HEK293T (cell line): ENCODE measurements at regions not wholly inside any gene's neighbourhood (a gene's known extent, or its start where the extent isn't known, plus 50 kb on each side); places are given as distances from the start of the nearest gene placed in this dataset.

Experiments used
- CTCF ChIA-PET: fragments of 350-600 bp; formaldehyde crosslinking; extraction: SDS; loops from one replicate; lab custom pipeline; 2021; ENCODE audit warnings: antibody characterized with exemption, inconsistent platforms; lab: Yijun Ruan, JAX
- POLR2A ChIA-PET: fragments of 350-600 bp; formaldehyde crosslinking; extraction: SDS; loops from one replicate; lab custom pipeline; 2020; ENCODE audit warnings: antibody characterized with exemption, inconsistent platforms; lab: Yijun Ruan, JAX
- DNase-seq: peaks from one replicate; pipeline ENCODE4 v3.0.0; 2012; ENCODE audit warnings: mixed read lengths; ENCODE audit errors: extremely low spot score
- ARNT ChIP-seq: fragments of 450-650 bp; IDR thresholded peaks from 2 replicates; pipeline ENCODE4 v1.6.1; 2017; ENCODE audit warnings: mild to moderate bottlenecking
- BHLHE40 ChIP-seq: fragments of 450-650 bp; IDR thresholded peaks from 2 replicates; pipeline ENCODE4 v1.6.1; 2016; ENCODE audit warnings: mild to moderate bottlenecking, moderate library complexity, borderline replicate concordance
- CTBP1 ChIP-seq: fragments of 450-650 bp; IDR thresholded peaks from 2 replicates; pipeline ENCODE4 v1.6.1; 2016; ENCODE audit warnings: borderline replicate concordance
- ELF4 ChIP-seq: fragments of 450-650 bp; IDR thresholded peaks from 2 replicates; pipeline ENCODE4 v1.6.1; 2017; ENCODE audit warnings: antibody characterized with exemption
- FOXA1 ChIP-seq: fragments of 450-650 bp; IDR thresholded peaks from 2 replicates; pipeline ENCODE4 v1.6.1; 2016; ENCODE audit warnings: mild to moderate bottlenecking
- FOXK2 ChIP-seq: fragments of 450-650 bp; IDR thresholded peaks from 2 replicates; pipeline ENCODE4 v1.6.1; 2016; ENCODE audit warnings: mild to moderate bottlenecking
- FOXM1 ChIP-seq: fragments of 450-650 bp; IDR thresholded peaks from 2 replicates; pipeline ENCODE4 v1.6.1; 2017; ENCODE audit warnings: mild to moderate bottlenecking, borderline replicate concordance
- HDGF ChIP-seq: fragments of 450-650 bp; IDR thresholded peaks from 2 replicates; pipeline ENCODE4 v1.6.1; 2017; ENCODE audit warnings: antibody characterized with exemption, borderline replicate concordance
- L3MBTL2 ChIP-seq: fragments of 450-650 bp; conservative IDR thresholded peaks from 2 replicates; pipeline ENCODE4 v1.6.1; 2016; ENCODE audit warnings: mild to moderate bottlenecking
- LEF1 ChIP-seq: fragments of 450-650 bp; IDR thresholded peaks from 2 replicates; pipeline ENCODE4 v1.6.1; 2017; ENCODE audit warnings: mild to moderate bottlenecking, borderline replicate concordance
- NFRKB ChIP-seq: fragments of 450-650 bp; IDR thresholded peaks from 2 replicates; pipeline ENCODE4 v1.6.1; 2016; ENCODE audit warnings: mild to moderate bottlenecking, moderate library complexity
- SP1 ChIP-seq: fragments of 450-650 bp; IDR thresholded peaks from 2 replicates; pipeline ENCODE4 v1.6.1; 2017
- SUZ12 ChIP-seq: fragments of 450-650 bp; IDR thresholded peaks from 2 replicates; pipeline ENCODE4 v1.6.1; 2016; ENCODE audit warnings: mild to moderate bottlenecking
- TARDBP ChIP-seq: fragments of 450-650 bp; IDR thresholded peaks from 2 replicates; pipeline ENCODE4 v1.6.1; 2016
- ZNF384 ChIP-seq: fragments of 450-650 bp; IDR thresholded peaks from 2 replicates; pipeline ENCODE4 v1.6.1; 2016
- TF ChIP-seq, protein P1 (sequence below): fragments of 450-650 bp; IDR thresholded peaks from 2 replicates; pipeline ENCODE4 v1.6.1; 2016

DNA sequence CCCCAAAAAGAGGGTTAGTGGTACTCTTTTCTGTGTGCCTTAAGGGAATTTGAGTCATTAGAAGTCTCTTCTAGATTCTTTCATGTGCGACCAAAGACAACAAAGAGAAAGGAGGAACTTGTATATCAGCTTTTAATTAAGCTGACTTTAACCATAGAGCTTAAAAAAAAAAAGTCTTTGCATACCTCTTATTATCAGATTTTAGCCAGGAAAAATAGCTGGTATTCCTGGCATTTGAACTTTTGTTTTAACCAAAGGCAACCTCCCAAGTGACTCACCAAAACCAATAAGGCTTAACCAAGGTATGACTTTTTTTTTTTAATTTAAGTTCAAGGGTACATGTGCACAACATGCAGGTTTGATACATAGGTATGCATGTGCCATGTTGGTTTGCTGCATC is 375.0 kb downstream of the CDC5L start:
- TF ChIP-seq FOXK2 (no peak), CTBP1 (no peak), SP1 (no peak), TARDBP (no peak), BHLHE40 (no peak)
- ChIA-PET POLR2A (no interaction called here), CTCF (no interaction called here)
- DNase-seq = no peak

- ChIA-PET POLR2A (no interaction called here), CTCF (interaction anchor here (0.7 to 1.1 kb wide), 3 partner anchors 12 to 1146 kb away, joined by 3 read pairs; no protein-coding TSS in a partner anchor)
- TF ChIP-seq FOXA1 (no peak), TARDBP (no peak), LEF1 (no peak), HDGF (no peak), SUZ12 (no peak), L3MBTL2 (no peak), SP1 (no peak), BHLHE40 (no peak), NFRKB (no peak), FOXM1 (no peak), ZNF384 (no peak), ELF4 (no peak), ARNT (no peak), CTBP1 (no peak), FOXK2 (no peak)
- TF ChIP-seq, protein P1, sequence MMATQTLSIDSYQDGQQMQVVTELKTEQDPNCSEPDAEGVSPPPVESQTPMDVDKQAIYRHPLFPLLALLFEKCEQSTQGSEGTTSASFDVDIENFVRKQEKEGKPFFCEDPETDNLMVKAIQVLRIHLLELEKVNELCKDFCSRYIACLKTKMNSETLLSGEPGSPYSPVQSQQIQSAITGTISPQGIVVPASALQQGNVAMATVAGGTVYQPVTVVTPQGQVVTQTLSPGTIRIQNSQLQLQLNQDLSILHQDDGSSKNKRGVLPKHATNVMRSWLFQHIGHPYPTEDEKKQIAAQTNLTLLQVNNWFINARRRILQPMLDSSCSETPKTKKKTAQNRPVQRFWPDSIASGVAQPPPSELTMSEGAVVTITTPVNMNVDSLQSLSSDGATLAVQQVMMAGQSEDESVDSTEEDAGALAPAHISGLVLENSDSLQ = no peak
- no peak for DNase-seq
Observed at GRCh38 chr6:44771647-44772415, 384.3 kb downstream of the CDC5L start.

GRCh38 chr6:44772838-44773237 is 385.3 kb downstream of the CDC5L start:
- TF ChIP-seq FOXM1 (no peak), CTBP1 (no peak)
- no peak for DNase-seq
- CTCF ChIA-PET = no interaction called here
- POLR2A ChIA-PET = no interaction called here

DNA sequence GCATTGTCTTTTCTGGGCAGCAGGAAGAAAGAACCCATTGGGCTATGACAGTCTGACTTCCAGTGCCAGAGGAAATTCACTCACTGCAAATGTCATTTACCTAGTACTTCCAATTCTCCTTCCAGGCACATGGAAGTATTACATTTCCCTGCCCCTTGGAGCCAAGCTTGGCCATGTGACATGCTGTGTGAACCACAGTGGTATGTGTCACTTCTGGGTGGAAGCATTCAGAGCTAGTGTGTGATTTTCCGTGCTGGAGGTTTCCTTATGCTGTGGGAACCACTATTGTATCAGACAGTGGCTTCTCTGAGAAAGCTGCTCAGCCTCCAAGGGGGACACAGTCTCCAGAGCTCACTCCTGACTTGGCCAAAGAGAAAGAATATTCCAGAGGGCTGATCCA is 387.6 kb downstream of the CDC5L start:
- ChIA-PET POLR2A (no interaction called here), CTCF (no interaction called here)
- TF ChIP-seq ZNF384 = no peak
- TF ChIP-seq SP1 = no peak
- no peak for TF ChIP-seq LEF1
- TF ChIP-seq ELF4 = no peak
- TF ChIP-seq CTBP1 = no peak
- no peak for TF ChIP-seq SUZ12
- TF ChIP-seq FOXM1 = no peak
- no peak for TF ChIP-seq TARDBP
- no peak for TF ChIP-seq HDGF
- no peak for TF ChIP-seq L3MBTL2
- no peak for TF ChIP-seq BHLHE40
- no peak for TF ChIP-seq FOXK2
- TF ChIP-seq NFRKB = no peak
- no peak for TF ChIP-seq FOXA1
- no peak for DNase-seq

- no peak for DNase-seq
- ChIA-PET CTCF (no interaction called here), POLR2A (no interaction called here)
- no peak for TF ChIP-seq NFRKB
- TF ChIP-seq FOXK2 = no peak
- TF ChIP-seq, protein P1 = no peak
- no peak for TF ChIP-seq CTBP1
- TF ChIP-seq L3MBTL2 = no peak
- no peak for TF ChIP-seq LEF1
- no peak for TF ChIP-seq HDGF
- no peak for TF ChIP-seq BHLHE40
- TF ChIP-seq ARNT = no peak
Observed at GRCh38 chr6:44776344-44776743, 388.8 kb downstream of the CDC5L start.

DNA sequence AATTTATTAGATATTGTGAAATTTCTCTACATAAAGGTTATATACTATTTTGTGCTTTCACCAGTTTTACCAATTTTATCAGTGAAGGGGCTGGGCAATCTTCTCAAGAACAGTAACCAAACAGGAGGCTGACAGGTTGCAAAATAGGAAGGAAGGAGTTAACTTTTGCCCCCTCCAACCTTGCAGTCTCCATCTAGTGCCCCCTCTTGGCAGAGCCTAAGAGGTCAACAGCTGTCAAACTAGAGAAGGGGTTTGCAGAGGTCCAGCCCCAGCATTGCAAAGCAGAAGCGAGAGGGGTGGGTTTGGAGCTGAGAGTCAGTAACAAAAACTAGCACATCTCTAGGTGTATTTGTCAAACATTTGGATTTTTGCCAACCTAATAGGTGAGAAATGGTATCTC is 391.0 kb downstream of the CDC5L start:
- DNase-seq = no peak
- POLR2A ChIA-PET = no interaction called here
- no peak for TF ChIP-seq CTBP1
- TF ChIP-seq FOXM1 = no peak
- no peak for TF ChIP-seq HDGF
- no peak for TF ChIP-seq LEF1
- no peak for TF ChIP-seq TARDBP
- no peak for TF ChIP-seq FOXA1
- TF ChIP-seq L3MBTL2 = no peak
- TF ChIP-seq ZNF384 = no peak
- TF ChIP-seq ELF4 = no peak
- no peak for TF ChIP-seq ARNT
- TF ChIP-seq SP1 = no peak
- no peak for TF ChIP-seq BHLHE40
- no peak for TF ChIP-seq NFRKB
- TF ChIP-seq, protein P1 = no peak
- TF ChIP-seq SUZ12 = no peak
- no peak for TF ChIP-seq FOXK2
- CTCF ChIA-PET = no interaction called here
